ENCODE measurements at regions not wholly inside any gene's neighbourhood (a gene's known extent, or its start where the extent isn't known, plus 50 kb on each side); places are given as distances from the start of the nearest gene placed in this dataset.
"Not testable (repeated sequence)": the region's sequence is repeated elsewhere in the genome, so short reads cannot be mapped to it uniquely, and the experiment has no call there.

GRCh38 chr2:223481486-223481885 is 120.7 kb downstream of the SCG2 start:
- Histone ChIP-seq H3K27me3 (ENCODE audit: control insufficient read depth, insufficient read depth, low read length) (no peaks in the 10 kb centered on the region), H3K4me3 (ENCODE audit: insufficient read depth, low read depth, low read length) (no peak overlapping the region), H3K36me3 (replicated peaks; ENCODE audit: control insufficient read depth, insufficient read depth, low read length) (no peaks in the 10 kb centered on the region)
- DNase-seq: no peak

DNA sequence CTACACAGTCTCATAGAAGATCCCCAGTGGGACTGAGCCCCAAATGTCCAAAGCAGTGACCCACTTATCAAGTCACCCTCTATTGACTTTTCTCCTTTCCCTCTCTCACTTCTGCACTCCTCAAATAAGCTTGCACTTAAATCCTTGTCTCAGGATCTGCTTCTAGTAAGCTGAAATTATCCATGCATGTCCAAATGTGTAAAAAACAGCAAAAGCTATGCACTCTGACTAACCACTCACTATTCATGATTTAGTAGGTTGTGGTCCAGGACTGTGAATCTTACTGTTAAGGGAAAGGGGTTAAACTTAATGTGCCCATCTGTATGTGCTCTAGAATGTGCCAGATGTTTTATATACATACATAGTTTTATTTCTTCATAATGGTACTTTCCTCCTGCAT is 115.4 kb downstream of the SCG2 start:
- H3K4me3 ChIP-seq (ENCODE audit: insufficient read depth, low read depth, low read length): no peak overlapping the region
- no peaks in the 10 kb centered on the region for H3K27me3 ChIP-seq (ENCODE audit: control insufficient read depth, insufficient read depth, low read length)
- DNase-seq: no peak
- no peaks in the 10 kb centered on the region for H3K36me3 ChIP-seq (replicated peaks; ENCODE audit: control insufficient read depth, insufficient read depth, low read length)

DNA sequence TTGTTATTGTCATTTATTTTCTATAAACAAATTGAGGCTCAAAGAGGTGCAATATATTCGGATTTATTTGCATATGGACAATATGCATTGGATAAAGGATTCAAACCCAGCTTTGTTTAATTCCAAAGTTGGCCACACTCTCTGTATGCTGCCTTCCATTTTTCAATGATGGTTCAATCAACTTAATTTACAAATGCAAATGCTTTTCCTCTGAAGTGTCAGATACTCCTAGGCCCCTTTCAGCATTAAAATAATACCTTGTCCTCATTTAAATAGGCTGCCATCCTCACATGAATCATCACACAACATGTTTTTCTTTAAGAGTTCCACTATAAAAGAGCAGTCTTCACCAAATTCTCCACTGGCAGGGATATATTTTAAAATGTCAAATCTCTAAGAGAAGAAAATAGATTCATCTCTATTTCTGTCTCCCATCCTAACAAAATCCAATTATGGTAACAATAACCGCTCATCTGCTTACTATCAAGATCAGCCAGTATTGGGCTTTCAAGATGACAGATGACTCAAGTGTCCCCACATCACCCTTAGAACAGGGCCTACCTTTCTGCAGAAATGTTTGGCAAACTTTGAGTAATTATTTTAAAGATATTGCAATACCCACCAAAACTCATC is 114.8 kb downstream of the SCG2 start:
- Histone ChIP-seq H3K4me3 (ENCODE audit: insufficient read depth, low read depth, low read length) (no peak overlapping the region), H3K36me3 (replicated peaks; ENCODE audit: control insufficient read depth, insufficient read depth, low read length) (no peaks in the 10 kb centered on the region), H3K27me3 (ENCODE audit: control insufficient read depth, insufficient read depth, low read length) (no peaks in the 10 kb centered on the region)
- DNase-seq: no peak

- Histone ChIP-seq H3K36me3 (replicated peaks; ENCODE audit: control insufficient read depth, insufficient read depth, low read length) (no peaks in the 10 kb centered on the region), H3K27me3 (ENCODE audit: control insufficient read depth, insufficient read depth, low read length) (no peaks in the 10 kb centered on the region)
- DNase-seq: no peak
Measured at GRCh38 chr2:223488814-223489213, 113.3 kb downstream of the SCG2 start.

GRCh38 chr2:223494496-223494895 is 107.7 kb downstream of the SCG2 start:
- Histone ChIP-seq H3K4me3 (ENCODE audit: insufficient read depth, low read depth, low read length) (no peak overlapping the region), H3K27me3 (ENCODE audit: control insufficient read depth, insufficient read depth, low read length) (no peaks in the 10 kb centered on the region), H3K36me3 (replicated peaks; ENCODE audit: control insufficient read depth, insufficient read depth, low read length) (no peaks in the 10 kb centered on the region)
- no peak for DNase-seq

More at GRCh38 chr2:223488814-223489213, 113.3 kb downstream of the SCG2 start:
- no peak overlapping the region for H3K4me3 ChIP-seq (ENCODE audit: insufficient read depth, low read depth, low read length)

DNA sequence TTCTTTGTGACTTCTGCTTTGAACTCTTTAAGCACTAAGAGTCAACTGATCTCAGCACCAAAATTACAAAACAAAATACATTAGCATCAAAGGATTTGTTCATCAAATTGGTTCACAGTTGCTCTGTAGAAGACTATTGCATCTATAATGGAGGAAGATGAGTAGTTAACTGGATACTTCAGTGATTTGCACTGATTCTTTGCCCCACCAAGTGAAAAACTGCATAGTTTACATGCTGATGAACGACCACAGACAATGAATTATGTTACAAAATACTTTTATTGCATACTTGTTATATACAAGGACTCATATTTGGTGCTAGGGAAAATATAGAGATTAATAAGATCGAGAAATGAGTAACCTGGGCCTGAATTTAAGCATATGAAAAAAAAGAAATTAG is 107.2 kb downstream of the SCG2 start:
- H3K36me3 ChIP-seq (replicated peaks; ENCODE audit: control insufficient read depth, insufficient read depth, low read length): no peaks in the 10 kb centered on the region
- no peaks in the 10 kb centered on the region for H3K27me3 ChIP-seq (ENCODE audit: control insufficient read depth, insufficient read depth, low read length)
- no peak for DNase-seq
- H3K4me3 ChIP-seq (ENCODE audit: insufficient read depth, low read depth, low read length): no peak overlapping the region

DNA sequence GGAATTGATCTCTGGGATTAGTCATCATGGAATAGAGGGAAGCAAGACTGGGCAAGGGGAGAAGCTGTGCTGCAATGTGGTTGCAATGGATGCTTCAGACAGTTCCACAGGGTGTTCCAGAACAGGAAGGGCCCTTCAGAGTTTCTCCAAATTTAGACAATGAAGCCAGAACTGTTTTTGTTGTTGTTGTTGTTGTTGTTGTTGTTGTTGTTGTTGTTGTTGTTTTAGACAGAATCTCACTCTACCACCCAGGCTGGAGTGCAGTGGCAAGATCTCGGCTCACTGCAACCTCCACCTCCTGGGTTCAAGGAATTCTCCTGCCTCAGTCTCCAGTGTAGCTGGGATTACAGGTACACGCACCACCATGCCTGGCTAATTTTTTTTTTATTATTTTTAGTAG is 105.3 kb downstream of the SCG2 start:
- not testable (repeated sequence) for DNase-seq; H3K4me3 ChIP-seq (ENCODE audit: insufficient read depth, low read depth, low read length); H3K36me3 ChIP-seq (replicated peaks; ENCODE audit: control insufficient read depth, insufficient read depth, low read length)

GRCh38 chr2:223500709-223501108 is 101.5 kb downstream of the SCG2 start:
- no peak overlapping the region for H3K4me3 ChIP-seq (ENCODE audit: insufficient read depth, low read depth, low read length)
- no peaks in the 10 kb centered on the region for H3K27me3 ChIP-seq (ENCODE audit: control insufficient read depth, insufficient read depth, low read length)
- H3K36me3 ChIP-seq (replicated peaks; ENCODE audit: control insufficient read depth, insufficient read depth, low read length): no peaks in the 10 kb centered on the region
- no peak for DNase-seq

More for the DNA sequence above, 105.3 kb downstream of the SCG2 start:
- not testable (repeated sequence) for H3K27me3 ChIP-seq (ENCODE audit: control insufficient read depth, insufficient read depth, low read length)

DNA sequence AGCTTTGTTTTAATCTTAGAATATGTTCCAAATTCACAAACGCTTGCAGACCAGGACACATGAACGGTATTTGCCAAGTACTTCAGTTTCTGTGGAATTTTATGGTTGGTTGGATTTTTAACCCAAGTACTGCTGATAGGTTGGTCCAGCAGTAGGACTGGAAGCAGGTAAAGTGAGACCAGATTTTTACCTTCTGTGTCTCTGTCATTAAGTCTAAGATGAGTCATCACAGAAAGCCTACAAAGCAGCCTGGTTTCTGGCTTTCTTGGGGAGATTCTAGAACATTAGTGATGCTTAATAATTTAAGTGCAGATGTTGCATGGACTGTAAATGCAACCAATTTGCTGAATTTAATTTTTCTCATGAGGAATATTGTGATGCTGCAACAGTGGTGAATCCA is 100.5 kb downstream of the SCG2 start:
- Histone ChIP-seq H3K36me3 (replicated peaks; ENCODE audit: control insufficient read depth, insufficient read depth, low read length) (no peaks in the 10 kb centered on the region), H3K27me3 (ENCODE audit: control insufficient read depth, insufficient read depth, low read length) (no peaks in the 10 kb centered on the region), H3K4me3 (ENCODE audit: insufficient read depth, low read depth, low read length) (no peak overlapping the region)
- no peak for DNase-seq

DNA sequence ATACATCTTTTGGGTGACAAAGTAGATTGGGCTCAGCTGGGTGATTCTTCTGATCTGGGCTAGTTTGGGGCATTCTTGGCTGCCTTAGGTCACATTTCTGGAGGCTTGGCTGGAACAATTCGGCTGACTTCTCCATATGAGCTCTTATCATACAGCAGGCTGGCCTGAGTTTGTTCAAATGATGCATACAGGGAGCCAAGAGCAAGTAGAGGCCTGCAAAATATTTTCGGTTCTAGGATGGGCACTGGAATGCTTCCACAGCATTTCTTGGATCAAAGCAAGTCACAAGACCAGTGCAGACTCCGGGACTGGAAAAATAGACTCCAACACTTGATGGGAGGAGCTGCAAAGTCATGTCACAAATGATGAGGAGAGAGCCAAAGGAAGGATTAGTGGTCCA is 98.4 kb downstream of the SCG2 start:
- Histone ChIP-seq H3K4me3 (ENCODE audit: insufficient read depth, low read depth, low read length) (no peak overlapping the region), H3K27me3 (ENCODE audit: control insufficient read depth, insufficient read depth, low read length) (no peaks in the 10 kb centered on the region), H3K36me3 (replicated peaks; ENCODE audit: control insufficient read depth, insufficient read depth, low read length) (no peaks in the 10 kb centered on the region)
- DNase-seq: no peak

DNA sequence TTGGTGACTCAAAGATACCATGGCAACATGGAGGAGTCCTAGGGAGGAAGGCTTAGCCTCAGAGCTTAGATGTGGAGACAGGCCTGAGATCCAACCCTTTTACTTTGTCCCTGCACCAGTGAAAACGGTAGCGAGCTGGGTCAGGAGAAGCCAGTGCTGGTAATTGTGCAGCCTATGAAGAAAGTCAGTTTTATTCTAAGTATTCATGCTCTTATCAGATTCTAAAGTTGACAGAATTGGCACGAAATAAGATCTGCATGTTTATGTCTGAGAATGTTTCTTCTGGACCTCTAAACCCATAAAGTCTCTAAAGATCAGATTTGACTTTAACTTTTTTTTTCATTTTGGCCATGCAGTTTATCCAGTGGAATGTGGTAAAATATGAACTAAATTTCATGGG is 93.8 kb downstream of the SCG2 start:
- Histone ChIP-seq H3K36me3 (replicated peaks; ENCODE audit: control insufficient read depth, insufficient read depth, low read length) (no peaks in the 10 kb centered on the region), H3K27me3 (ENCODE audit: control insufficient read depth, insufficient read depth, low read length) (no peaks in the 10 kb centered on the region), H3K4me3 (ENCODE audit: insufficient read depth, low read depth, low read length) (no peak overlapping the region)
- no peak for DNase-seq

DNA sequence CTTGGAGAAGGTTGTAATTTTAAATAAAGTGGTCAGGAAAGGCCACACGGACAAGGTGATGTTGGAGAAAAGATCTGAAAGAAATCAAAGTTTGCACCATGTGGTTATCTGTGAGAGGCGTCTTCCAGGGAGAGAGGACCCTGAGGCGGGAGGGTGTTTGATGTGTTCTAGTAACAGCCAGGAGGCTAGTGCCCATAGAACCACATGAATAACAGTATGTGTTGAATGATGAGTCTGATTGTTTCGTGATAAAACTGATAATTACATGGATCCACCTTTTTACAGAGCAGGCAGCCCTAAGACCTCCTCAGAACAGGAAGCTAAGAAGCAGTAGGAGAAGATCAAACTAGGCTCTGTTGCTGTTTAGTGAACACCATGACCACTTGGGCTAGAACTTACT is 91.4 kb downstream of the SCG2 start:
- DNase-seq: no peak
- Histone ChIP-seq H3K27me3 (ENCODE audit: control insufficient read depth, insufficient read depth, low read length) (no peaks in the 10 kb centered on the region), H3K36me3 (replicated peaks; ENCODE audit: control insufficient read depth, insufficient read depth, low read length) (no peaks in the 10 kb centered on the region), H3K4me3 (ENCODE audit: insufficient read depth, low read depth, low read length) (no peak overlapping the region)

GRCh38 chr2:223511168-223511567 is 91.0 kb downstream of the SCG2 start:
- Histone ChIP-seq H3K4me3 (ENCODE audit: insufficient read depth, low read depth, low read length) (no peak overlapping the region), H3K27me3 (ENCODE audit: control insufficient read depth, insufficient read depth, low read length) (no peaks in the 10 kb centered on the region), H3K36me3 (replicated peaks; ENCODE audit: control insufficient read depth, insufficient read depth, low read length) (no peaks in the 10 kb centered on the region)
- DNase-seq: no peak

DNA sequence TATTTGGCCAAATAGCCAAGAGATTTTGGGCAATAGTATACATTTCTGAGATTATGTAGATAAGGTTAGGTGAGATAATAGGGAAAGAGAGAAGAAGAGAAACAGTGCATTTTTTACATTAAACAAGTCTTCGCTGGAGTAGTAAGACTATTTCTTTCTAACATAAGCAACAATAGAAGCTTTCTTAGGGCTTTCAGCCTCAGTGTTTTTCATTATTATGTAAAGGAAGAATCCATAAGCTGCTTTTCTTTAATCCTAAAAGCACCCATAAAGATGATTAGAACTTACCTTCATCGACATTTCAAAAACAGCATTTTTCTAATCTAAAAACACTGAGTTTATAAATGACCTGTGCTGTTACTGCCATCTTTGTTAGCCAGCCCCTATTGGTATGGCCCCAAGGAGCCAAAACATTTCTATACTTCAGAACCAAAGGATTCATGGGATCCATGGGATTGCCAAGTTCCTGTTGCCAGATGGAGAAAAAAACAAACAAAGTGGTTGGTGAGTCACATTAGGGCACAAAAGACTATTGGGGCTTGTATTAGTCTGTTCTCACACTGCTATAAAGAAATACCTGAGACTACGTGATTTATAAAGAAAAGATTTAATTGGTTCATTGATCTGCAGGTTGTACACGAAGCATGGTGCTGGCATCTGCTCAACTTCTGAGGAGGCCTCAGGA is 88.2 kb downstream of the SCG2 start:
- H3K27me3 ChIP-seq (ENCODE audit: control insufficient read depth, insufficient read depth, low read length): no peaks in the 10 kb centered on the region
- no peaks in the 10 kb centered on the region for H3K36me3 ChIP-seq (replicated peaks; ENCODE audit: control insufficient read depth, insufficient read depth, low read length)
- DNase-seq: no peak
- H3K4me3 ChIP-seq (ENCODE audit: insufficient read depth, low read depth, low read length): no peak overlapping the region

DNA sequence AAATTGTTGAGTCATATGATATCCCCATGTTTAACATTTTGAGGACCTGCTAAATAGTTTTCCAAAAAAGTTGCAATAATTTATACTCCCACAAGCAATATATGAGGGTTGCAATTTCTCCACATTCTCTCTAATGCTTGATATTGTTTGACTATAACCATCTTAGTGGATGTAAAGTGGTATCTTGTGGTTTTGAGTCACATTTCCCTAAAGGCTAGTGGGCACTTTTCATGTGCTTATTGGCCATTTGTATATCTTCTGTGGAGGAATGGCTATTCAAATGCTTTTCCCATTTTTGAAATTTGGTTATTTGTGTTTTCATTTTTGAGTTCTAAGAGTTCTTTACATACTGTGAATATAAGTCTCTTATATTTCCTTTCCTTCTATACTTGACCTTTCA is 82.7 kb downstream of the SCG2 start:
- DNase-seq: no peak
- H3K36me3 ChIP-seq (replicated peaks; ENCODE audit: control insufficient read depth, insufficient read depth, low read length): no peaks in the 10 kb centered on the region
- H3K27me3 ChIP-seq (ENCODE audit: control insufficient read depth, insufficient read depth, low read length): no peaks in the 10 kb centered on the region
- H3K4me3 ChIP-seq (ENCODE audit: insufficient read depth, low read depth, low read length): no peak overlapping the region

Data from H7 (cell line).